GM18951 (cell line): ENCODE measurements at regions not wholly inside any gene's neighbourhood (a gene's known extent, or its start where the extent isn't known, plus 50 kb on each side); places are given as distances from the start of the nearest gene placed in this dataset.
"Not testable (repeated sequence)": the region's sequence is repeated elsewhere in the genome, so short reads cannot be mapped to it uniquely, and the experiment has no call there.

ENCODE experiments used
- POLR2A ChIP-seq: IDR thresholded peaks from 4 replicates; pipeline ENCODE4 v1.6.1; 2011; ENCODE audit warnings: mild to moderate bottlenecking; ENCODE audit not compliant: insufficient read length, insufficient read depth; ENCODE audit errors: extremely low read depth
- in situ Hi-C: fragments of 300-500 bp; cut with MboI; formaldehyde crosslinking; loops from one replicate; pipeline ENCODE4 v1.12.0; 2022; ENCODE audit warnings: low sequenced_read_pairs, mixed read lengths, inconsistent platforms; ENCODE audit not compliant: unreplicated experiment

GRCh38 chr1:166527752-166528151 lies 311.5 kb upstream of the POGK start:
- no peak for TF ChIP-seq POLR2A
- in situ Hi-C loops: no loop called here

GRCh38 chr1:166538646-166539045 lies 300.6 kb upstream of the POGK start:
- TF ChIP-seq POLR2A: no peak
- in situ Hi-C loops: no loop called here

GRCh38 chr1:166544036-166544435 lies 295.2 kb upstream of the POGK start:
- no peak for TF ChIP-seq POLR2A
- in situ Hi-C loops: no loop called here

GRCh38 chr1:166544561-166544960 lies 294.7 kb upstream of the POGK start:
- no peak for TF ChIP-seq POLR2A
- in situ Hi-C loops: no loop called here

GRCh38 chr1:166552706-166553105 lies 286.6 kb upstream of the POGK start:
- in situ Hi-C loops: no loop called here
- TF ChIP-seq POLR2A: no peak

- TF ChIP-seq POLR2A: no peak
- in situ Hi-C loops: no loop called here
Measured at GRCh38 chr1:166570954-166571353, 268.3 kb upstream of the POGK start.

GRCh38 chr1:166573199-166573598 lies 266.1 kb upstream of the POGK start:
- in situ Hi-C loops: no loop called here
- TF ChIP-seq POLR2A: no peak

GRCh38 chr1:166579557-166580501 lies 259.4 kb upstream of the POGK start:
- TF ChIP-seq POLR2A: no peak
- in situ Hi-C loops: no loop called here

GRCh38 chr1:166588741-166589140 lies 250.5 kb upstream of the POGK start:
- TF ChIP-seq POLR2A: no peak
- in situ Hi-C loops: no loop called here

- in situ Hi-C loops: no loop called here
- TF ChIP-seq POLR2A: no peak
Measured at GRCh38 chr1:166590161-166590560, 249.1 kb upstream of the POGK start.

- in situ Hi-C loops: no loop called here
Measured at GRCh38 chr1:166594646-166595045, 244.6 kb upstream of the POGK start.

GRCh38 chr1:166597516-166597915 lies 241.8 kb upstream of the POGK start:
- TF ChIP-seq POLR2A: no peak
- in situ Hi-C loops: no loop called here

More at GRCh38 chr1:166594646-166595045, 244.6 kb upstream of the POGK start:
- no peak for TF ChIP-seq POLR2A

- in situ Hi-C loops: no loop called here
- TF ChIP-seq POLR2A: no peak
Measured at GRCh38 chr1:166600574-166600973, 238.7 kb upstream of the POGK start.

- in situ Hi-C loops: no loop called here
- TF ChIP-seq POLR2A: no peak
Measured at GRCh38 chr1:166601650-166602278, 237.5 kb upstream of the POGK start.

GRCh38 chr1:166602801-166603200 lies 236.5 kb upstream of the POGK start:
- in situ Hi-C loops: not testable (repeated sequence)
